BJ (cell line): ENCODE measurements at regions not wholly inside any gene's neighbourhood (a gene's known extent, or its start where the extent isn't known, plus 50 kb on each side); places are given as distances from the start of the nearest gene placed in this dataset.
"Not testable (repeated sequence)": the region's sequence is repeated elsewhere in the genome, so short reads cannot be mapped to it uniquely, and the experiment has no call there.

Source experiments
- CTCF ChIA-PET: fragments of 350-600 bp; formaldehyde crosslinking; extraction: SDS; loops from one replicate; lab custom pipeline; 2021; ENCODE audit warnings: antibody characterized with exemption, inconsistent platforms; lab: Yijun Ruan, JAX
- POLR2A ChIA-PET: fragments of 300-600 bp; sonication (Branson Sonifier 250); formaldehyde crosslinking; extraction: SDS; loops from one replicate; lab custom pipeline; 2021; ENCODE audit warnings: antibody characterized with exemption; lab: Charles Lee
- DNase-seq: peaks from one replicate; pipeline ENCODE4 v3.0.0-alpha.2; 2011; ENCODE audit warnings: low read depth
- H3K27me3 ChIP-seq: 2 replicates; pipeline ENCODE4 v1.6.0; 2011; ENCODE audit warnings: low read length; ENCODE audit not compliant: control insufficient read depth, insufficient read depth
- H3K36me3 ChIP-seq: 2 replicates; pipeline ENCODE4 v1.5.1; 2011; ENCODE audit warnings: low read length; ENCODE audit not compliant: control insufficient read depth, insufficient read depth
- H3K4me3 ChIP-seq: 2 replicates; pipeline ENCODE4 v1.5.1; 2011; ENCODE audit warnings: low read depth, mild to moderate bottlenecking, control low read depth, low read length
- TF ChIP-seq, protein P1 (sequence below): IDR thresholded peaks from 2 replicates; pipeline ENCODE4 v1.5.1; 2011; ENCODE audit warnings: low read depth, mild to moderate bottlenecking, control low read depth, inconsistent platforms, low read length, moderate library complexity; ENCODE audit not compliant: insufficient read depth

GRCh38 chr14:106187216-106187615 is 660.8 kb downstream of the TMEM121 start:
- no peaks in the 10 kb centered on the region for H3K27me3 ChIP-seq
- TF ChIP-seq, protein P1, sequence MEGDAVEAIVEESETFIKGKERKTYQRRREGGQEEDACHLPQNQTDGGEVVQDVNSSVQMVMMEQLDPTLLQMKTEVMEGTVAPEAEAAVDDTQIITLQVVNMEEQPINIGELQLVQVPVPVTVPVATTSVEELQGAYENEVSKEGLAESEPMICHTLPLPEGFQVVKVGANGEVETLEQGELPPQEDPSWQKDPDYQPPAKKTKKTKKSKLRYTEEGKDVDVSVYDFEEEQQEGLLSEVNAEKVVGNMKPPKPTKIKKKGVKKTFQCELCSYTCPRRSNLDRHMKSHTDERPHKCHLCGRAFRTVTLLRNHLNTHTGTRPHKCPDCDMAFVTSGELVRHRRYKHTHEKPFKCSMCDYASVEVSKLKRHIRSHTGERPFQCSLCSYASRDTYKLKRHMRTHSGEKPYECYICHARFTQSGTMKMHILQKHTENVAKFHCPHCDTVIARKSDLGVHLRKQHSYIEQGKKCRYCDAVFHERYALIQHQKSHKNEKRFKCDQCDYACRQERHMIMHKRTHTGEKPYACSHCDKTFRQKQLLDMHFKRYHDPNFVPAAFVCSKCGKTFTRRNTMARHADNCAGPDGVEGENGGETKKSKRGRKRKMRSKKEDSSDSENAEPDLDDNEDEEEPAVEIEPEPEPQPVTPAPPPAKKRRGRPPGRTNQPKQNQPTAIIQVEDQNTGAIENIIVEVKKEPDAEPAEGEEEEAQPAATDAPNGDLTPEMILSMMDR = no peak

GRCh38 chr14:106192701-106193100 is 666.3 kb downstream of the TMEM121 start:
- CTCF ChIA-PET, POLR2A ChIA-PET, H3K36me3 ChIP-seq, H3K27me3 ChIP-seq, DNase-seq, H3K4me3 ChIP-seq: not testable (repeated sequence)

More at GRCh38 chr14:106187216-106187615, 660.8 kb downstream of the TMEM121 start:
- ChIA-PET CTCF (no interaction called here), POLR2A (no interaction called here)
- Histone ChIP-seq H3K36me3 (no peaks in the 10 kb centered on the region), H3K4me3 (no peak overlapping the region)
- DNase-seq = no peak

- H3K4me3 ChIP-seq, H3K36me3 ChIP-seq, H3K27me3 ChIP-seq, DNase-seq, CTCF ChIA-PET, POLR2A ChIA-PET: not testable (repeated sequence)
These were observed 670.1 kb downstream of the TMEM121 start for GRCh38 chr14:106196459-106196858.

DNA sequence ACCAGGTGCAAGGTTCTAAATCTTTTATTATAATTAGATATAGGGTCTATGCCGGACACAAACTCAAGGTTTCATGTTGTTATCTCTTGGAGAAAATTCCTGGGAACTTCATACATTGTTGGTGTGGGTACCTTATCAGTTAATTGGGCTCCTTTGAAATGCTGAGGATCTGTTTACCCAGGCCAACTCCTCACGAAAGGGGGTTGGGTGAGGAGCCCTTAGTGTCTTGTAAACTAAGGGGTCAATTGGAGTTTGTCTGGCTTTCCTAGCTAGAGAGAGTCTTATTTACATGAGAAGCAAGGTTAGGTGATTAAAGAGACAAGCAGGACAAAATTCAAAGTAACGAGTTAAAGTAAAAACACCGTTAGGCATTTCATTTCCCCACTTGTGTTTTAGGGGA is 670.9 kb downstream of the TMEM121 start:
- DNase-seq, H3K27me3 ChIP-seq, POLR2A ChIA-PET, H3K36me3 ChIP-seq, H3K4me3 ChIP-seq: not testable (repeated sequence)
- CTCF ChIA-PET = interaction anchor here (1.0 kb wide), 1 partner anchor 9 kb away, joined by 3 read pairs; no protein-coding TSS in a partner anchor

DNA sequence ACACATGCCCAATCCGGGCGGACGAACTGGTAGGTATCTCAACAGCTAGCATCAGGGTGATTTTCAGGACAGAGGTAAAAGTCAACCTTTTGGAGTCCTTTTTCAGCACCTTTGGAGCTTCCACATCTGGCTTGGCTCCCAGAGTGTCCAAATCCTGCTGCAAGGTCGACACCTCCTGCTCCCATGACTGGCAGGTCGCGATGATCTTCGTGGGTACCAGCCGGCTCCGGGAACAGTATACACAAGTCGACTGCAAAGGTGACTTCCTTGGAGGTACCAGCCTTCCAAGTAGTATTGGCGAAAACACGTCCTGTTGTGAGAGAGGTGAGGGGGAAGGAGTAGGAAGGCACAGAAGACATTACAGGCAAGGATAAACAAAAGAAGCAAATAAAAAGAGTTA is 672.7 kb downstream of the TMEM121 start:
- TF ChIP-seq, protein P1 = no peak
- Histone ChIP-seq H3K27me3 (no peaks in the 10 kb centered on the region), H3K4me3 (no peak overlapping the region), H3K36me3 (no peaks in the 10 kb centered on the region)
- ChIA-PET CTCF (no interaction called here), POLR2A (no interaction called here)
- DNase-seq = no peak

DNA sequence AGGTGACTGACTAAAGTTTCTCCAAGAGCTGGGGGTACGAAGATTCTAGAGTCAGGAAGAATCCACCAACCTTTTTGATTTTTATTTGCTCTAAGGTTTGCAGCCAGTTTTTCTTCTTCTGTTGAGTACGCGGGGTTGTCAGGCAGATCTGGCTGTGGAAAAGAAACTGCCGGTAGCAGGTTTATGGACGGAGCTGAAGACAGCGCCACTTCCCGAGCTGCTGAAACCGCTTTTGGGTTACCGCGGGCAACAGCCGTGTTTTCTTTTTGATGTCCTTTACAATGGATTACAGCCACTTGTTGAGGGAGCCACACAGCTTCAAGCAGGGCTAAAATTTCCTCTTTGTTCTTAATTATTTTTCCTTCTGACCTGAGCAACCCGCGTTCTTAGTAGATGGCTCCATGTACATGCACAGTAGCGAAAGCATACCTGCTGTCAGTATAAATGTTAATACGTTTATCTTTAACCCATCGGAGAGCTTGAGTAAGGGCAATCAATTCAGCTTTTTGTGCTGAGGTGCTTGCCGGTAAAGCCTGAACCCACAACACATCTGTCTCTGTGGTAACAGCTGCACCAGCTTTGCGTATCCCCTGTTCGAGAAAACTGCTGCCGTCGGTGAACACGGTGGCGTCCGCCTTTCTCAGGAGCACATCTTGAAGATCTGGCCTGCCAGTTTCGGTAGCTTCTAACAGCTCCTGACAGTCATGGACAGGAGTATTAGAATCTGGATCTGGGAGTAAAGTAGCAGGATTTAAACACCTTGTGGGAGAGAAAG is 674.3 kb downstream of the TMEM121 start:
- H3K27me3 ChIP-seq = no peaks in the 10 kb centered on the region
- TF ChIP-seq, protein P1 = no peak
- ChIA-PET POLR2A (no interaction called here), CTCF (no interaction called here)
- DNase-seq = no peak
- no peak overlapping the region for H3K4me3 ChIP-seq
- H3K36me3 ChIP-seq = no peaks in the 10 kb centered on the region

GRCh38 chr14:106201376-106201775 is 675.0 kb downstream of the TMEM121 start:
- POLR2A ChIA-PET = no interaction called here
- CTCF ChIA-PET = no interaction called here
- no peak for DNase-seq
- no peak overlapping the region for H3K4me3 ChIP-seq
- TF ChIP-seq, protein P1 = no peak
- H3K27me3 ChIP-seq = no peaks in the 10 kb centered on the region
- no peaks in the 10 kb centered on the region for H3K36me3 ChIP-seq
